ENCODE measurements at regions not wholly inside any gene's neighbourhood (a gene's known extent, or its start where the extent isn't known, plus 50 kb on each side); places are given as distances from the start of the nearest gene placed in this dataset.

GRCh38 chr10:43748560-43748959 is 99.9 kb upstream of the ZNF32 start:
- H3K27me3 ChIP-seq, result no peaks in the 10 kb centered on the region
- no peak overlapping the region for H3K4me3 ChIP-seq
- H3K36me3 ChIP-seq, result no peaks in the 10 kb centered on the region
- no peaks in the 10 kb centered on the region for H3K4me1 ChIP-seq
- no peak overlapping the region for H3K27ac ChIP-seq
- no peak for DNase-seq
- no peaks in the 10 kb centered on the region for H3K9me3 ChIP-seq
- TF ChIP-seq POLR2A (IDR thresholded peaks at IDR 0.05), result no peak
- TF ChIP-seq, protein P1, sequence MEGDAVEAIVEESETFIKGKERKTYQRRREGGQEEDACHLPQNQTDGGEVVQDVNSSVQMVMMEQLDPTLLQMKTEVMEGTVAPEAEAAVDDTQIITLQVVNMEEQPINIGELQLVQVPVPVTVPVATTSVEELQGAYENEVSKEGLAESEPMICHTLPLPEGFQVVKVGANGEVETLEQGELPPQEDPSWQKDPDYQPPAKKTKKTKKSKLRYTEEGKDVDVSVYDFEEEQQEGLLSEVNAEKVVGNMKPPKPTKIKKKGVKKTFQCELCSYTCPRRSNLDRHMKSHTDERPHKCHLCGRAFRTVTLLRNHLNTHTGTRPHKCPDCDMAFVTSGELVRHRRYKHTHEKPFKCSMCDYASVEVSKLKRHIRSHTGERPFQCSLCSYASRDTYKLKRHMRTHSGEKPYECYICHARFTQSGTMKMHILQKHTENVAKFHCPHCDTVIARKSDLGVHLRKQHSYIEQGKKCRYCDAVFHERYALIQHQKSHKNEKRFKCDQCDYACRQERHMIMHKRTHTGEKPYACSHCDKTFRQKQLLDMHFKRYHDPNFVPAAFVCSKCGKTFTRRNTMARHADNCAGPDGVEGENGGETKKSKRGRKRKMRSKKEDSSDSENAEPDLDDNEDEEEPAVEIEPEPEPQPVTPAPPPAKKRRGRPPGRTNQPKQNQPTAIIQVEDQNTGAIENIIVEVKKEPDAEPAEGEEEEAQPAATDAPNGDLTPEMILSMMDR (IDR thresholded peaks at IDR 0.05), result no peak

DNA sequence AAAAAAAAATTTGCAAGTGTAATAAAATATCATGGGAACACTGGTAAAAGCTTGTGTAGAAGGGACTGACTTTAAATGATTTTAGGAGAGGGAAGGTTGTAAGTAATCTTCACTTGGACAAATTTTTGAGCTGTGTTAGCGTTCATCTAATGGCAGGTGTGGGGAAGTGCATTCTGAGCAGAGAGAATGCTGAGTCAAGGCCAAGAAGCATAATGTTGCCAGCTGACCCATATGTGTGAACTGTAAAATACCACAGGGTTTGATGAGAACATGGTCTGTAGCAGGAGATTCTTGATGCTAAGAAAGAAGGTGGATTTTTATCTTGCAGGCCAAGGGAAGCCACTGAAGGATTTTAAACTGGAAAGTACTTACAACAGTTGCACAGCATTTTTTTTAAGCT is 98.2 kb upstream of the ZNF32 start:
- Histone ChIP-seq H3K9me3 (no peaks in the 10 kb centered on the region), H3K27me3 (no peaks in the 10 kb centered on the region), H3K4me1 (no peaks in the 10 kb centered on the region), H3K27ac (no peak overlapping the region), H3K36me3 (no peaks in the 10 kb centered on the region), H3K4me3 (no peak overlapping the region)
- no peak for DNase-seq
- TF ChIP-seq POLR2A (IDR thresholded peaks at IDR 0.05), result no peak
- TF ChIP-seq, protein P1 (IDR thresholded peaks at IDR 0.05), result no peak

DNA sequence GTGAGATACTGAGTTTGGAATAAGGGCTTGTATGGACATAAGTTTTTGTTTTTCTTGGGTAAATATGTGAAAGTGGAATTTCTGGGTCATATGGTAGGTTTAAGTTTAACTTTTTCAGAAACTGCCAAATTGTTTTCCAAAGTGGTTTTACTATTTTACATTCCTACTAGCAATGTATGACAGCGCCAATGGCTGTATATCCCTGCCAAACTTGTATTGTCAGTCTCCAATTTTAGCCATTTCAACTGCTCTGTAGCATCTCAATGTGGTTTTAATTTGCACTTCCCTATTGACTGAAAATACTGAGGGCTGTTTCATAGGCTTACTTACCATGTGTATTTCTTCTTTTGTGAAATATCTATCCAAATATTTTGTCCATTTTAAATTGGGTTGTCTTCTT is 90.5 kb upstream of the ZNF32 start:
- no peak for TF ChIP-seq POLR2A (IDR thresholded peaks at IDR 0.05)
- TF ChIP-seq, protein P1 (IDR thresholded peaks at IDR 0.05), result no peak
- H3K4me1 ChIP-seq, result no peaks in the 10 kb centered on the region
- H3K4me3 ChIP-seq, result no peak overlapping the region
- DNase-seq, result no peak
- no peak overlapping the region for H3K27ac ChIP-seq
- H3K9me3 ChIP-seq, result no peaks in the 10 kb centered on the region
- H3K36me3 ChIP-seq, result no peaks in the 10 kb centered on the region
- H3K27me3 ChIP-seq, result no peaks in the 10 kb centered on the region

- H3K27me3 ChIP-seq, result no peaks in the 10 kb centered on the region
- H3K36me3 ChIP-seq, result no peaks in the 10 kb centered on the region
- no peak overlapping the region for H3K27ac ChIP-seq
- H3K4me1 ChIP-seq, result no peaks in the 10 kb centered on the region
- TF ChIP-seq, protein P1 (IDR thresholded peaks at IDR 0.05), result no peak
- TF ChIP-seq POLR2A (IDR thresholded peaks at IDR 0.05), result no peak
- H3K9me3 ChIP-seq, result no peaks in the 10 kb centered on the region
- no peak for DNase-seq
- H3K4me3 ChIP-seq, result no peak overlapping the region
Observed at GRCh38 chr10:43737003-43737402, 88.3 kb upstream of the ZNF32 start.

- TF ChIP-seq, protein P1 (IDR thresholded peaks at IDR 0.05), result no peak
- TF ChIP-seq POLR2A (IDR thresholded peaks at IDR 0.05), result no peak
- no peak overlapping the region for H3K27ac ChIP-seq
- H3K27me3 ChIP-seq, result no peaks in the 10 kb centered on the region
- H3K4me1 ChIP-seq, result no peaks in the 10 kb centered on the region
- no peaks in the 10 kb centered on the region for H3K36me3 ChIP-seq
- no peak for DNase-seq
- H3K9me3 ChIP-seq, result no peaks in the 10 kb centered on the region
- no peak overlapping the region for H3K4me3 ChIP-seq
Observed at GRCh38 chr10:43735907-43736306, 87.2 kb upstream of the ZNF32 start.

GRCh38 chr10:43734716-43735115 is 86.0 kb upstream of the ZNF32 start:
- TF ChIP-seq, protein P1 (IDR thresholded peaks at IDR 0.05), result no peak
- no peak for TF ChIP-seq POLR2A (IDR thresholded peaks at IDR 0.05)
- H3K36me3 ChIP-seq, result no peaks in the 10 kb centered on the region
- no peak overlapping the region for H3K4me3 ChIP-seq
- DNase-seq, result no peak
- no peak overlapping the region for H3K27ac ChIP-seq
- no peaks in the 10 kb centered on the region for H3K9me3 ChIP-seq
- no peaks in the 10 kb centered on the region for H3K27me3 ChIP-seq
- H3K4me1 ChIP-seq, result no peaks in the 10 kb centered on the region
